ENCODE measurements at regions not wholly inside any gene's neighbourhood (a gene's known extent, or its start where the extent isn't known, plus 50 kb on each side); places are given as distances from the start of the nearest gene placed in this dataset.

- in situ Hi-C loops (cut with HindIII; ENCODE audit: low pct_unique_long_range_greater_than_20kb, low sequenced_read_pairs): no loop called here
- Histone ChIP-seq H3K4me1 (ENCODE audit: control insufficient read depth, insufficient read depth, low read length) (no peaks in the 10 kb centered on the region), H3K9me3 (ENCODE audit: control insufficient read depth, insufficient read depth, low read depth, low read length) (no peaks in the 10 kb centered on the region), H3K27me3 (ENCODE audit: control insufficient read depth, insufficient read depth, low read length) (no peaks in the 10 kb centered on the region), H3K27ac (ENCODE audit: low read length) (no peak overlapping the region), H3K36me3 (ENCODE audit: control insufficient read depth, insufficient read depth, low read length) (no peaks in the 10 kb centered on the region), H3K4me3 (ENCODE audit: low read depth in 2 of 2, low read length in 2 of 2) (no peak overlapping the region)
- no peak for DNase-seq (ENCODE audit: low read depth, low spot score)
- BruUV-seq (replicated peaks): no TSS peak
- ChIA-PET POLR2A (no interaction called here), CTCF (no interaction called here)
- no peak for TF ChIP-seq SIN3A (IDR thresholded peaks at IDR 0.05; ENCODE audit: borderline replicate concordance, insufficient read depth, low read depth, low read length)
- no peak for TF ChIP-seq POLR2AphosphoS5 (IDR thresholded peaks at IDR 0.05; ENCODE audit: low read depth, low read length)
- TF ChIP-seq REST (IDR thresholded peaks at IDR 0.05; ENCODE audit: insufficient read depth in 1 of 2, low read depth in 2 of 2, low read length in 1 of 2): no peak
- TF ChIP-seq CTCF (IDR thresholded peaks at IDR 0.05): no peak
- TF ChIP-seq TCF7L2 (IDR thresholded peaks at IDR 0.05; ENCODE audit: low read depth, low read length): no peak
- intact Hi-C loops (cut with micrococcal nuclease; ENCODE audit: unreplicated experiment): no loop called here
- no peak for ATAC-seq
Observed at GRCh38 chr11:121930004-121930965, 185.7 kb downstream of the BLID start.

- H3K36me3 ChIP-seq (ENCODE audit: control insufficient read depth, insufficient read depth, low read length): no peaks in the 10 kb centered on the region
- BruUV-seq (replicated peaks): no TSS peak
- H3K4me1 ChIP-seq (ENCODE audit: control insufficient read depth, insufficient read depth, low read length): no peaks in the 10 kb centered on the region
- no peaks in the 10 kb centered on the region for H3K27me3 ChIP-seq (ENCODE audit: control insufficient read depth, insufficient read depth, low read length)
- no peak for TF ChIP-seq CTCF (IDR thresholded peaks at IDR 0.05)
- no peak for TF ChIP-seq POLR2AphosphoS5 (IDR thresholded peaks at IDR 0.05; ENCODE audit: low read depth, low read length)
- no peak for TF ChIP-seq REST (IDR thresholded peaks at IDR 0.05; ENCODE audit: insufficient read depth in 1 of 2, low read depth in 2 of 2, low read length in 1 of 2)
- TF ChIP-seq SIN3A (IDR thresholded peaks at IDR 0.05; ENCODE audit: borderline replicate concordance, insufficient read depth, low read depth, low read length): no peak
- TF ChIP-seq TCF7L2 (IDR thresholded peaks at IDR 0.05; ENCODE audit: low read depth, low read length): no peak
- in situ Hi-C loops (cut with HindIII; ENCODE audit: low pct_unique_long_range_greater_than_20kb, low sequenced_read_pairs) (no loop called here), intact Hi-C loops (cut with micrococcal nuclease; ENCODE audit: unreplicated experiment) (no loop called here)
- no peak overlapping the region; a peak in 1 of 4 replicates for H3K4me3 ChIP-seq (ENCODE audit: low read depth in 2 of 2, low read length in 2 of 2)
- CTCF ChIA-PET: no interaction called here
- no peaks in the 10 kb centered on the region for H3K9me3 ChIP-seq (ENCODE audit: control insufficient read depth, insufficient read depth, low read depth, low read length)
- no peak overlapping the region for H3K27ac ChIP-seq (ENCODE audit: low read length)
- ATAC-seq: no peak
- DNase-seq (ENCODE audit: low read depth, low spot score): no peak
- POLR2A ChIA-PET: no interaction called here
Observed at GRCh38 chr11:121929581-121929980, 186.4 kb downstream of the BLID start.

Measured in Panc1 (cell line).